GM23338 (cell line): ENCODE measurements at regions not wholly inside any gene's neighbourhood (a gene's known extent, or its start where the extent isn't known, plus 50 kb on each side); places are given as distances from the start of the nearest gene placed in this dataset.

Source experiments
- ATAC-seq: fragments of 200-7000 bp; cut with Tn5 transposase; 3 replicates; pipeline ENCODE4 v1.9.1; 2020
- DNase-seq: peaks from one replicate; pipeline ENCODE4 v3.0.0-alpha.2; 2015; ENCODE audit warnings: low spot score
- H2AFZ ChIP-seq: fragments of 200-600 bp; sonication (generic); 2 replicates; pipeline ENCODE4 v1.8.0; 2016; ENCODE audit warnings: antibody characterized with exemption, mild to moderate bottlenecking, moderate library complexity
- H3F3A ChIP-seq: fragments of 200-600 bp; sonication (generic); replicated peaks from 2 replicates; pipeline ENCODE4 v1.8.0; 2017; ENCODE audit warnings: antibody characterized with exemption, mixed run types, low read depth
- H3K27ac ChIP-seq: fragments of 200-600 bp; sonication (generic); 2 replicates; pipeline ENCODE4 v1.6.1; 2016; ENCODE audit warnings: low read depth
- H3K27me3 ChIP-seq: fragments of 200-600 bp; sonication (generic); 2 replicates; pipeline ENCODE4 v1.8.0; 2016; ENCODE audit warnings: mild to moderate bottlenecking, mixed run types, moderate library complexity; ENCODE audit not compliant: insufficient read depth
- H3K36me3 ChIP-seq: fragments of 200-600 bp; sonication (generic); 2 replicates; pipeline ENCODE4 v1.8.0; 2016; ENCODE audit warnings: mild to moderate bottlenecking; ENCODE audit not compliant: insufficient read depth
- H3K4me1 ChIP-seq: fragments of 200-600 bp; sonication (generic); 2 replicates; pipeline ENCODE4 v1.8.0; 2016; ENCODE audit warnings: mild to moderate bottlenecking, moderate library complexity; ENCODE audit not compliant: insufficient read depth
- H3K4me2 ChIP-seq: fragments of 200-600 bp; sonication (generic); 2 replicates; pipeline ENCODE4 v1.7.1; 2017; ENCODE audit warnings: mixed run types
- H3K4me3 ChIP-seq: fragments of 200-600 bp; sonication (generic); 2 replicates; pipeline ENCODE4 v1.6.1; 2016; ENCODE audit warnings: mixed run types
- H3K79me2 ChIP-seq: fragments of 200-600 bp; sonication (generic); replicated peaks from 2 replicates; pipeline ENCODE4 v1.8.0; 2017; ENCODE audit warnings: mild to moderate bottlenecking; ENCODE audit not compliant: insufficient read depth
- H3K9me2 ChIP-seq: fragments of 200-600 bp; sonication (generic); 2 replicates; pipeline ENCODE4 v1.8.0; 2017; ENCODE audit not compliant: insufficient read depth
- H4K20me1 ChIP-seq: fragments of 200-600 bp; sonication (generic); replicated peaks from 2 replicates; pipeline ENCODE4 v1.8.0; 2017; ENCODE audit warnings: mild to moderate bottlenecking; ENCODE audit not compliant: insufficient read depth
- H3K27ac Mint-ChIP-seq: 2 replicates; pipeline ENCODE4 v1.8.0; 2020; ENCODE audit warnings: inconsistent platforms, mild to moderate bottlenecking, moderate library complexity, mixed read lengths
- H3K27me3 Mint-ChIP-seq: 3 replicates; pipeline ENCODE4 v1.8.0; 2022; ENCODE audit warnings: low read depth, mild to moderate bottlenecking, moderate library complexity, mixed read lengths, inconsistent platforms; ENCODE audit not compliant: insufficient read depth, poor library complexity
- H3K36me3 Mint-ChIP-seq: 3 replicates; pipeline ENCODE4 v1.8.0; 2021; ENCODE audit warnings: low read depth, mild to moderate bottlenecking, inconsistent platforms, moderate library complexity, mixed read lengths
- H3K4me1 Mint-ChIP-seq: 3 replicates; pipeline ENCODE4 v1.8.0; 2020; ENCODE audit warnings: mild to moderate bottlenecking, inconsistent platforms, mixed read lengths
- H3K4me3 Mint-ChIP-seq: 3 replicates; pipeline ENCODE4 v1.8.0; 2021; ENCODE audit warnings: moderate library complexity, mild to moderate bottlenecking, inconsistent platforms, mixed read lengths
- H3K9me3 Mint-ChIP-seq: 3 replicates; pipeline ENCODE4 v1.8.0; 2020; ENCODE audit warnings: moderate library complexity, mild to moderate bottlenecking, inconsistent platforms, mixed read lengths
- CREB1 ChIP-seq: fragments of 250-450 bp; sonication (Bioruptor Pico); IDR thresholded peaks from 2 replicates; pipeline ENCODE4 v1.5.0; 2020; ENCODE audit warnings: low read depth, mild to moderate bottlenecking, moderate library complexity
- CTCF ChIP-seq, 2 experiments: fragments of 200-600 bp in 1 of 2; sonication (generic) in 1 of 2; conservative IDR thresholded peaks; 2 replicates each; pipeline versions ENCODE4 v1.5.1 to v1.6.1; 2016 to 2017; ENCODE audit warnings: antibody characterized with exemption in 2 of 2, low read depth in 2 of 2, mild to moderate bottlenecking in 2 of 2, moderate library complexity in 1 of 2
- EZH2 ChIP-seq: fragments of 200-600 bp; sonication (generic); IDR thresholded peaks from one replicate; pipeline ENCODE4 v1.8.0; 2017; ENCODE audit warnings: antibody characterized with exemption, mild to moderate bottlenecking, low read depth; ENCODE audit not compliant: unreplicated experiment
- EZH2phosphoT487 ChIP-seq: fragments of 200-600 bp; sonication (generic); IDR thresholded peaks from one replicate; pipeline ENCODE4 v1.8.1; 2018; ENCODE audit warnings: antibody characterized with exemption; ENCODE audit not compliant: unreplicated experiment
- JUNB ChIP-seq: IDR thresholded peaks from one replicate; pipeline ENCODE4 v1.6.1; 2016; ENCODE audit warnings: antibody characterized with exemption; ENCODE audit not compliant: unreplicated experiment
- NANOG ChIP-seq: IDR thresholded peaks from 2 replicates; pipeline ENCODE4 v1.6.1; 2016; ENCODE audit warnings: antibody characterized with exemption, borderline replicate concordance
- POLR2AphosphoS5 ChIP-seq: IDR thresholded peaks from 2 replicates; pipeline ENCODE4 v1.6.1; 2016; ENCODE audit warnings: antibody characterized with exemption, low read depth
- STAT1 ChIP-seq: IDR thresholded peaks from one replicate; pipeline ENCODE4 v1.6.1; 2016; ENCODE audit warnings: antibody characterized with exemption; ENCODE audit not compliant: unreplicated experiment
- ZNF114 ChIP-seq: fragments of 250-450 bp; sonication (Bioruptor Pico); IDR thresholded peaks from 2 replicates; pipeline ENCODE4 v1.5.0; 2020; ENCODE audit warnings: mild to moderate bottlenecking, moderate library complexity
- ZNF331 ChIP-seq: fragments of 250-450 bp; sonication (Bioruptor Pico); IDR thresholded peaks from 2 replicates; pipeline ENCODE4 v1.5.0; 2020; ENCODE audit warnings: low read depth, mild to moderate bottlenecking, moderate library complexity
- ZNF462 ChIP-seq: fragments of 250-450 bp; sonication (Bioruptor Pico); IDR thresholded peaks from 2 replicates; pipeline ENCODE4 v1.5.0; 2020; ENCODE audit warnings: mild to moderate bottlenecking, moderate library complexity
- TF ChIP-seq, protein P1 (sequence below): IDR thresholded peaks from 2 replicates; pipeline ENCODE4 v1.6.1; 2016; ENCODE audit warnings: antibody characterized with exemption
- TF ChIP-seq, protein P2 (sequence below): IDR thresholded peaks from one replicate; pipeline ENCODE4 v1.6.1; 2018; ENCODE audit warnings: antibody characterized with exemption; ENCODE audit not compliant: unreplicated experiment

- Histone ChIP-seq H2AFZ (no peak overlapping the region), H4K20me1 (no peaks in the 10 kb centered on the region), H3F3A (no peaks in the 10 kb centered on the region), H3K9me2 (no peaks in the 10 kb centered on the region), H3K4me3 (no peak overlapping the region), H3K27me3 (no peaks in the 10 kb centered on the region), H3K36me3 (no peaks in the 10 kb centered on the region), H3K4me1 (no peaks in the 10 kb centered on the region), H3K79me2 (no peaks in the 10 kb centered on the region), H3K27ac (no peak overlapping the region), H3K4me2 (no peak overlapping the region)
- no peaks in the 10 kb centered on the region; the same call in 2 of the 3 replicates for H3K4me1 Mint-ChIP-seq
- H3K9me3 Mint-ChIP-seq: no peaks in the 10 kb centered on the region
- H3K27ac Mint-ChIP-seq: no peak overlapping the region
- no peaks in the 10 kb centered on the region for H3K27me3 Mint-ChIP-seq
- H3K36me3 Mint-ChIP-seq: no peaks in the 10 kb centered on the region
- TF ChIP-seq ZNF114 (CRISPR knock-in tag) (no peak), CREB1 (CRISPR knock-in tag) (no peak), JUNB (no peak), ZNF331 (CRISPR knock-in tag) (no peak), EZH2phosphoT487 (no peak), NANOG (no peak), POLR2AphosphoS5 (no peak), CTCF (conservative IDR thresholded peaks at IDR 0.05; ENCODE audit: low read depth in 2 of 2) (no peak), EZH2 (no peak), STAT1 (no peak), ZNF462 (no peak)
- TF ChIP-seq, protein P1, sequence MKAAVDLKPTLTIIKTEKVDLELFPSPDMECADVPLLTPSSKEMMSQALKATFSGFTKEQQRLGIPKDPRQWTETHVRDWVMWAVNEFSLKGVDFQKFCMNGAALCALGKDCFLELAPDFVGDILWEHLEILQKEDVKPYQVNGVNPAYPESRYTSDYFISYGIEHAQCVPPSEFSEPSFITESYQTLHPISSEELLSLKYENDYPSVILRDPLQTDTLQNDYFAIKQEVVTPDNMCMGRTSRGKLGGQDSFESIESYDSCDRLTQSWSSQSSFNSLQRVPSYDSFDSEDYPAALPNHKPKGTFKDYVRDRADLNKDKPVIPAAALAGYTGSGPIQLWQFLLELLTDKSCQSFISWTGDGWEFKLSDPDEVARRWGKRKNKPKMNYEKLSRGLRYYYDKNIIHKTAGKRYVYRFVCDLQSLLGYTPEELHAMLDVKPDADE: no peak
- TF ChIP-seq, protein P2, sequence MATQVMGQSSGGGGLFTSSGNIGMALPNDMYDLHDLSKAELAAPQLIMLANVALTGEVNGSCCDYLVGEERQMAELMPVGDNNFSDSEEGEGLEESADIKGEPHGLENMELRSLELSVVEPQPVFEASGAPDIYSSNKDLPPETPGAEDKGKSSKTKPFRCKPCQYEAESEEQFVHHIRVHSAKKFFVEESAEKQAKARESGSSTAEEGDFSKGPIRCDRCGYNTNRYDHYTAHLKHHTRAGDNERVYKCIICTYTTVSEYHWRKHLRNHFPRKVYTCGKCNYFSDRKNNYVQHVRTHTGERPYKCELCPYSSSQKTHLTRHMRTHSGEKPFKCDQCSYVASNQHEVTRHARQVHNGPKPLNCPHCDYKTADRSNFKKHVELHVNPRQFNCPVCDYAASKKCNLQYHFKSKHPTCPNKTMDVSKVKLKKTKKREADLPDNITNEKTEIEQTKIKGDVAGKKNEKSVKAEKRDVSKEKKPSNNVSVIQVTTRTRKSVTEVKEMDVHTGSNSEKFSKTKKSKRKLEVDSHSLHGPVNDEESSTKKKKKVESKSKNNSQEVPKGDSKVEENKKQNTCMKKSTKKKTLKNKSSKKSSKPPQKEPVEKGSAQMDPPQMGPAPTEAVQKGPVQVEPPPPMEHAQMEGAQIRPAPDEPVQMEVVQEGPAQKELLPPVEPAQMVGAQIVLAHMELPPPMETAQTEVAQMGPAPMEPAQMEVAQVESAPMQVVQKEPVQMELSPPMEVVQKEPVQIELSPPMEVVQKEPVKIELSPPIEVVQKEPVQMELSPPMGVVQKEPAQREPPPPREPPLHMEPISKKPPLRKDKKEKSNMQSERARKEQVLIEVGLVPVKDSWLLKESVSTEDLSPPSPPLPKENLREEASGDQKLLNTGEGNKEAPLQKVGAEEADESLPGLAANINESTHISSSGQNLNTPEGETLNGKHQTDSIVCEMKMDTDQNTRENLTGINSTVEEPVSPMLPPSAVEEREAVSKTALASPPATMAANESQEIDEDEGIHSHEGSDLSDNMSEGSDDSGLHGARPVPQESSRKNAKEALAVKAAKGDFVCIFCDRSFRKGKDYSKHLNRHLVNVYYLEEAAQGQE: no peak
- ATAC-seq: no peak
- DNase-seq: no peak
- H3K4me3 Mint-ChIP-seq: no peak overlapping the region
These were observed 460.9 kb upstream of the KCNMB2 start for GRCh38 chr3:178075344-178075743.
